PFSK-1 (cell line): ENCODE measurements at regions not wholly inside any gene's neighbourhood (a gene's known extent, or its start where the extent isn't known, plus 50 kb on each side); places are given as distances from the start of the nearest gene placed in this dataset.

Experiments
- POLR2AphosphoS5 ChIP-seq: IDR thresholded peaks from 2 replicates; pipeline ENCODE4 v1.6.1; 2012; ENCODE audit warnings: low read depth, mild to moderate bottlenecking, control low read depth, low read length, moderate library complexity
- SIN3A ChIP-seq: IDR thresholded peaks from 2 replicates; pipeline ENCODE4 v1.6.1; 2012; ENCODE audit warnings: mild to moderate bottlenecking, low read length, moderate library complexity, borderline replicate concordance; ENCODE audit not compliant: insufficient read depth
- TAF1 ChIP-seq: IDR thresholded peaks from 2 replicates; pipeline ENCODE4 v1.6.1; 2012; ENCODE audit warnings: low read length, control low read depth, borderline replicate concordance; ENCODE audit not compliant: insufficient read depth

DNA sequence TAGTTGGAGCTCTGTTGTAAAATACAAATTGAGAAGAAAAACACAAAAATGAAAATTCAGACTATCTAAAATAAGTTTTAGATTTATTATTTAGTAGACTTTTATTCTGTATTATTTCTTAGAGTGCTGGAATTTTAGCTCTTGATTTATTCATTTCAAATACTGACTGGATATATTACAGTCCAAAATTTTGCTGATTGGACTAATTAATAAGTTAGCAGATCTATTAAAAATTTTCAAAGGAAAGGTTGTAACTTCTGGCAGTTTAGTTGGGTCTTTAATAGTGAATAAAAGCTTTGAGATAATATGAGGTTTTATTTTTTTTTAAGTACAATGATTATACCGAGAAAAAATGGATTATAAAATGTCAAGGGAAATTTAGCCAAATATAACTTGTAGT is 1224.9 kb upstream of the SPRY2 start:
- TF ChIP-seq TAF1 (no peak), SIN3A (no peak), POLR2AphosphoS5 (no peak)
